NCI-H2081 treated with DMSO at 0.1 percent for 48 hours (cell line): ENCODE measurements at regions not wholly inside any gene's neighbourhood (a gene's known extent, or its start where the extent isn't known, plus 50 kb on each side); places are given as distances from the start of the nearest gene placed in this dataset.

Experiments
- DNase-seq: peaks from one replicate; lab custom pipeline; 2025; lab: John Stamatoyannopoulos, UW

DNA sequence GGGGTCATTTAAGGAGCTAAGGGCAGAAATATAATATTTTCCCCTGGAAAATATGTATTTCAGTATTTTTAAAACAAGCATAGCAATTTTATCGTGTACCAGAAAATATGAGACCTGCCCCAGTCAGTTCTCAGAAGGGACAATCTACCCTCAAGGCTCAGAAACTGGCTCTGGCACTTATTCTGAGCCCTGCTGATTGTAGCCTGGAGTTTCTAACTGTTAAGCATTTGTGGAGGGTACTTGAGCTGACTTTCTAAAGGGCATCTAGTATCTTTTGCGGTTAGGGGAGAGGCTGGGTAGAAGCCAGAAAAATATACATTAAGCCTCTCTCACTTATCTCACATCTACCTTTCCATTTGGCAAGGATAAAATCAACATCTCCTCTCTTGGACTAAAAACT lies 71.3 kb upstream of the FSHB start:
- no peak for DNase-seq

GRCh38 chr11:30165652-30166051 lies 65.2 kb upstream of the FSHB start:
- DNase-seq = no peak

- no peak for DNase-seq
Measured at GRCh38 chr11:30171661-30172060, 59.2 kb upstream of the FSHB start.

- DNase-seq = no peak
Measured at GRCh38 chr11:30172158-30172557, 58.7 kb upstream of the FSHB start.

DNA sequence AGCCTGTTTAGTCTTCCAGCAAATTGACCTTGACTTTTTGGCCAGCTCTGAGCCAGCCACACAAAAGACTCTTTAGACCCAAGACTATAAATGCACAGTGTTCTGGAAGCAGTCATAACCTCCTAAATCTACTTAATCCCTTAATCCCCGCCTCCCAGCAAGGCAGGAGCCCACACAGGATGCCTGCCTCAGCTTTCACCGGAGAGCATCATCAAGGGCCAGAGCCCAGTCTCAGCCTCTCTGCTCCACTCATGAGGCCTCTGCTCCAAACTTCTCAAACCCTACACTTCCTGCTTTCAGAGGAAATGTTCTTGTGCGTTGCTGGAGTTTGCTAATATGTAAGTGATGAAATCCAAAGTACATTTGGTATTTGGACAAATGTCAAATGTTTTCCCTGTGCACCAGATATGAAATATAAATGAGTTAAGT lies 57.9 kb upstream of the FSHB start:
- no peak for DNase-seq

DNA sequence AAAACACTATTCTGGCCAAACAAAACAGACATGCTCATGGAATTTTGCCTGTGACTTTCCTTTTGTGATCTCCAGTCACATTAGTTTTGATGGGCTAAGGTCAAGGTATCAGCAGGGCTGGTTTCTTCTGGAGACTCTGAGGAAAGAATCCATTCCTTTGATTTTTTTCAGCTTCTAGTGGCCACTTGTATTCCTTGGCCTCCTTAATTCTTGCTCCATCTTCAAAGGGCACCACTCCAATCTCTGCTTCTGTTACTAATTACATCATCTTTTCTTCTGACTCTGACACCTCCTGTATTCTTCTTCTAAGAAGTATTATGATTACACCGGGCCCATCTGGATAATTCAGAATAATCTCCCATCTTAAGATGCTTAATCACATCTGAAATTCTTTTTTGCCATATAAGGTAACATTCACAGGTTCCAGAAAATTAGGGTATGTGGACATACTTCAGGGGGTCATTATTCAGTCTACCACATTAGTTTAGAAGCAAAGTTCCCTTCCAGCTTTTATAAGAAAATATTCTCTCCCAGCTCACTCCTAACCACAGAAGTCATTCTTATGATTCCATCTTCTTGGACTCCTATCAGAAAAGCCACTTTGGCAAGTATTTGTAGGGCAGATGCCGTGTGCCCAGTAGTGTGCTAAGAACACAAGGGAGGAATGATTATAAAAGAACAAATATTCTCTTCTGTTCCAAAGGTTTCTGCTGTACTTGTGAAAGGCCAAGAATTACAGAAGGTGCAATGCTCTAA lies 56.4 kb upstream of the FSHB start:
- no peak for DNase-seq
